OCI-LY1 (cell line): ENCODE measurements at regions not wholly inside any gene's neighbourhood (a gene's known extent, or its start where the extent isn't known, plus 50 kb on each side); places are given as distances from the start of the nearest gene placed in this dataset.

Experiments
- EZH2 ChIP-seq: fragments of 200-600 bp; sonication (generic), shearing (Covaris generic); IDR thresholded peaks from 2 replicates; pipeline ENCODE4 v1.8.0; 2017; ENCODE audit warnings: borderline replicate concordance, mixed run types, mild to moderate bottlenecking, antibody characterized with exemption, low read length, moderate library complexity, mixed read lengths
- TF ChIP-seq, protein P1 (sequence below): fragments of 200-600 bp; sonication (generic), shearing (Covaris generic); IDR thresholded peaks from 2 replicates; pipeline ENCODE4 v1.5.1; 2017; ENCODE audit warnings: mild to moderate bottlenecking, antibody characterized with exemption, low read length, moderate library complexity, mixed read lengths

DNA sequence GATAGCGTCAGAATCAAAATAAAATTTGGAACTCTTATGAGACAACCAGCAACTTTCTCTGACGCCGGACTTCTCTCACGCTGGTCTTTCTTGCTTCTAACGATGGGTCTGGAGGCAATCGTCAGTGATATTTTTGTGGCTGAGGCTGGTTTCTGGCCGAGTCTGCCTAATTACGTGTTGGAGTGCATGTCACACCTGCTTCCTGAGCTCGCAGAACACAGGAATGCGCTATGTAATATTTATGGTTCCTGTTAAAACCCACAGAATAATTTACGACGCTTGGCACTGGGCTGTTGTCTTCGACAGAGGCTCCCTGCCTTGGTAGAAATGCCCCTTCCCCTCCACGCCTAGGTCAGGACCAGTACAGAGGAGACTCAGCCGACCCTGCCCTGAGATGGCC is 64.9 kb downstream of the NPTX2 start:
- TF ChIP-seq EZH2, result no peak
- TF ChIP-seq, protein P1, sequence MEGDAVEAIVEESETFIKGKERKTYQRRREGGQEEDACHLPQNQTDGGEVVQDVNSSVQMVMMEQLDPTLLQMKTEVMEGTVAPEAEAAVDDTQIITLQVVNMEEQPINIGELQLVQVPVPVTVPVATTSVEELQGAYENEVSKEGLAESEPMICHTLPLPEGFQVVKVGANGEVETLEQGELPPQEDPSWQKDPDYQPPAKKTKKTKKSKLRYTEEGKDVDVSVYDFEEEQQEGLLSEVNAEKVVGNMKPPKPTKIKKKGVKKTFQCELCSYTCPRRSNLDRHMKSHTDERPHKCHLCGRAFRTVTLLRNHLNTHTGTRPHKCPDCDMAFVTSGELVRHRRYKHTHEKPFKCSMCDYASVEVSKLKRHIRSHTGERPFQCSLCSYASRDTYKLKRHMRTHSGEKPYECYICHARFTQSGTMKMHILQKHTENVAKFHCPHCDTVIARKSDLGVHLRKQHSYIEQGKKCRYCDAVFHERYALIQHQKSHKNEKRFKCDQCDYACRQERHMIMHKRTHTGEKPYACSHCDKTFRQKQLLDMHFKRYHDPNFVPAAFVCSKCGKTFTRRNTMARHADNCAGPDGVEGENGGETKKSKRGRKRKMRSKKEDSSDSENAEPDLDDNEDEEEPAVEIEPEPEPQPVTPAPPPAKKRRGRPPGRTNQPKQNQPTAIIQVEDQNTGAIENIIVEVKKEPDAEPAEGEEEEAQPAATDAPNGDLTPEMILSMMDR, result no peak
